SU-DHL-6 (cell line): ENCODE measurements at regions not wholly inside any gene's neighbourhood (a gene's known extent, or its start where the extent isn't known, plus 50 kb on each side); places are given as distances from the start of the nearest gene placed in this dataset.

ENCODE experiments used
- H2AFZ ChIP-seq: fragments of 200-600 bp; sonication (generic); 2 replicates; pipeline ENCODE4 v1.6.1; 2014; ENCODE audit warnings: low read depth, mild to moderate bottlenecking, moderate library complexity, mixed read lengths, antibody characterized with exemption, low read length; ENCODE audit not compliant: severe bottlenecking
- H3F3A ChIP-seq: fragments of 200-600 bp; shearing (Covaris generic); 2 replicates; pipeline ENCODE4 v1.6.0; 2016; ENCODE audit warnings: antibody characterized with exemption, mild to moderate bottlenecking; ENCODE audit not compliant: insufficient read depth
- H3K27ac ChIP-seq: fragments of 200-600 bp; sonication (generic); 2 replicates; pipeline ENCODE4 v1.5.1; 2016; ENCODE audit warnings: low read depth, mild to moderate bottlenecking, low read length, moderate library complexity, mixed read lengths
- H3K27me3 ChIP-seq: fragments of 200-600 bp; sonication (generic), shearing (Covaris generic); 2 replicates; pipeline ENCODE4 v1.6.0; 2014; ENCODE audit warnings: mild to moderate bottlenecking, low read length
- H3K36me3 ChIP-seq: fragments of 200-600 bp; sonication (generic); 2 replicates; pipeline ENCODE4 v1.6.1; 2014; ENCODE audit warnings: mild to moderate bottlenecking, low read length, mixed read lengths
- H3K4me2 ChIP-seq: fragments of 300-600, 200-600 bp; shearing (Covaris generic), sonication (generic); 2 replicates; pipeline ENCODE4 v1.6.0; 2014; ENCODE audit warnings: low read length, low read depth, mild to moderate bottlenecking; ENCODE audit not compliant: poor library complexity, severe bottlenecking
- H3K4me3 ChIP-seq: fragments of 200-600 bp; sonication (generic); 2 replicates; pipeline ENCODE4 v1.5.1; 2014; ENCODE audit warnings: antibody characterized with exemption, low read length, mild to moderate bottlenecking, mixed read lengths; ENCODE audit not compliant: insufficient read depth, poor library complexity, severe bottlenecking
- H3K79me2 ChIP-seq: fragments of 200-600 bp; sonication (generic); 2 replicates; pipeline ENCODE4 v1.6.1; 2014; ENCODE audit warnings: mild to moderate bottlenecking, low read length, moderate library complexity; ENCODE audit not compliant: insufficient read depth
- H3K9ac ChIP-seq: fragments of 200-600 bp; sonication (generic); 2 replicates; pipeline ENCODE4 v1.7.0; 2014; ENCODE audit warnings: mild to moderate bottlenecking, low read length
- H3K9me2 ChIP-seq: fragments of 200-600 bp; sonication (generic); replicated peaks from 2 replicates; pipeline ENCODE4 v1.6.1; 2014; ENCODE audit warnings: low read length; ENCODE audit not compliant: insufficient read depth
- H3K9me3 ChIP-seq: fragments of 200-600 bp; sonication (generic); 2 replicates; pipeline ENCODE4 v1.6.1; 2014; ENCODE audit warnings: low read length, mixed read lengths; ENCODE audit not compliant: insufficient read depth
- H4K20me1 ChIP-seq: fragments of 200-600 bp; sonication (generic); 2 replicates; pipeline ENCODE4 v1.6.1; 2014; ENCODE audit warnings: low read depth, mild to moderate bottlenecking, antibody characterized with exemption, low read length, moderate library complexity, mixed read lengths
- CTCF ChIP-seq: fragments of 200-600 bp; sonication (generic); IDR thresholded peaks from one replicate; pipeline ENCODE4 v1.5.1; 2017; ENCODE audit warnings: antibody characterized with exemption, mild to moderate bottlenecking, low read length, moderate library complexity; ENCODE audit not compliant: insufficient read depth, poor library complexity, severe bottlenecking
- EZH2phosphoT487 ChIP-seq: fragments of 200-600 bp; sonication (generic), shearing (Covaris generic); conservative IDR thresholded peaks from 2 replicates; pipeline ENCODE4 v1.6.1; 2018; ENCODE audit warnings: mild to moderate bottlenecking, antibody characterized with exemption, low read length, moderate library complexity, mixed read lengths

- H3K79me2 ChIP-seq: no peaks in the 10 kb centered on the region
- TF ChIP-seq CTCF: no peak
- TF ChIP-seq EZH2phosphoT487: no peak
- no peak overlapping the region for H3K9ac ChIP-seq
- H3K36me3 ChIP-seq: no peaks in the 10 kb centered on the region
- no peaks in the 10 kb centered on the region for H3K9me3 ChIP-seq
- H3K9me2 ChIP-seq: no peaks in the 10 kb centered on the region
- H3K4me3 ChIP-seq: no peak overlapping the region
- no peaks in the 10 kb centered on the region for H4K20me1 ChIP-seq
- H3F3A ChIP-seq: no peaks in the 10 kb centered on the region
- no peak overlapping the region for H3K4me2 ChIP-seq
- no peak overlapping the region for H3K27ac ChIP-seq
- no peaks in the 10 kb centered on the region for H3K27me3 ChIP-seq
- H2AFZ ChIP-seq: no peak overlapping the region
Observed at GRCh38 chr16:51936846-51937245, 610.1 kb downstream of the TOX3 start.

GRCh38 chr16:51932317-51932716 lies 614.6 kb downstream of the TOX3 start:
- Histone ChIP-seq H2AFZ (no peak overlapping the region), H4K20me1 (no peaks in the 10 kb centered on the region), H3K36me3 (no peaks in the 10 kb centered on the region), H3K27me3 (no peaks in the 10 kb centered on the region), H3K9ac (no peak overlapping the region), H3K79me2 (no peaks in the 10 kb centered on the region), H3K27ac (no peak overlapping the region), H3K4me2 (no peak overlapping the region), H3K9me3 (no peaks in the 10 kb centered on the region), H3K9me2 (no peaks in the 10 kb centered on the region), H3F3A (no peaks in the 10 kb centered on the region), H3K4me3 (no peak overlapping the region)
- TF ChIP-seq CTCF (no peak), EZH2phosphoT487 (no peak)

- H4K20me1 ChIP-seq: no peaks in the 10 kb centered on the region
- H2AFZ ChIP-seq: no peak overlapping the region
- no peak overlapping the region for H3K4me2 ChIP-seq
- no peaks in the 10 kb centered on the region for H3K9me3 ChIP-seq
- H3K4me3 ChIP-seq: no peak overlapping the region
- H3K9ac ChIP-seq: no peak overlapping the region
- no peaks in the 10 kb centered on the region for H3F3A ChIP-seq
- no peaks in the 10 kb centered on the region for H3K79me2 ChIP-seq
- H3K27ac ChIP-seq: no peak overlapping the region
- no peaks in the 10 kb centered on the region for H3K9me2 ChIP-seq
- no peaks in the 10 kb centered on the region for H3K36me3 ChIP-seq
- TF ChIP-seq EZH2phosphoT487 (no peak), CTCF (no peak)
- H3K27me3 ChIP-seq: no peaks in the 10 kb centered on the region
Observed at GRCh38 chr16:51931653-51932052, 615.3 kb downstream of the TOX3 start.

- no peaks in the 10 kb centered on the region for H3K79me2 ChIP-seq
- no peak overlapping the region for H3K4me3 ChIP-seq
- no peak overlapping the region for H3K9ac ChIP-seq
- no peaks in the 10 kb centered on the region for H3K9me2 ChIP-seq
- H3K27me3 ChIP-seq: no peaks in the 10 kb centered on the region
- H3K27ac ChIP-seq: no peak overlapping the region
- no peaks in the 10 kb centered on the region for H3K9me3 ChIP-seq
- no peak overlapping the region for H3K4me2 ChIP-seq
- TF ChIP-seq CTCF (no peak), EZH2phosphoT487 (no peak)
- H3F3A ChIP-seq: no peaks in the 10 kb centered on the region
- H2AFZ ChIP-seq: no peak overlapping the region
- H3K36me3 ChIP-seq: no peaks in the 10 kb centered on the region
- no peaks in the 10 kb centered on the region for H4K20me1 ChIP-seq
Observed at GRCh38 chr16:51924744-51925143, 622.2 kb downstream of the TOX3 start.
